ENCODE measurements at regions not wholly inside any gene's neighbourhood (a gene's known extent, or its start where the extent isn't known, plus 50 kb on each side); places are given as distances from the start of the nearest gene placed in this dataset.

DNA sequence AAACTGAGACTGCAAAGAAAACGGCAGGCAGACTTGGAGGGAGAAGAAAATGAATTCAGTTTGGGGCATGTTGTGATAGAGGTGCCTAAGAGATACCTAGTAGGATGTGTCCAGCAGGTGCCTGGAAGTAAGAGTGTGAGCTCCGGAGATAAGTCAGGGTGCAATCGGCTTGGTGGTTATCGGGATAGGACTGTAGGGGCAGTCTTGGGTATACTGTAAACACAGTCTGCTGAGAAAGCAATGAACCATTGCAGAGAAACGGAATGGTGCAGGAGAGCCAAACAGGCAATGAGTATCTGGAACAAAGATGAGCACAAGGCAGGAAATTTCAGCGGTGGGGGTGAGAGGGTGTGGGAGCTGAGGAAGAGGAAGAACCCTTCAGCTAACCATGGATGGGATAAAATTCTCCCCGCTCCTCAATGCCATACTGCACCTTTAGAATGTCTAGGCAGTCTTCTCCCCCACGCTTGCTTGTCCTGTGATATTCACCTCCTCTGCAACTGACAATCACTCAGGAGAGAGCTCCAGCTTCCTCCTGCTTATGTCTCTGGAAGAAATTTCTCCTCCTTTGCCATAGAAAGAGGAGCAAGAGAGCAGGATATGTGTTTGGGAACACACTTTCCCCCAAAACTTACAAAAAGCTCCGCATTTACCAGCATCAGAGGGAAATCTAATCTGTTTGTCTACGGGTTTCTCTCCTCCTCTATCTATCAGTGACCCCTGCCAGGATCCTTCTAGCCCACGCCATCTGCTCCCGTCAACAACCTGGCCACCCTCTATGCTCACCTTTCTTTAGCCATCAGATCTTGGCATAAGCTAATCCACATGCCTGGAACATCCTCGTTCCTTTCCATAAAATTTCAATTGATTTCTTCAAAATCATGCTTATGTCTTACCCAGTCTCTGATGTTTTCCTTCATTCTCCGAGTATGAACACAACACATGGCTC lies 381.7 kb upstream of the JARID2 start:
- no peak overlapping the region for H3K4me3 Mint-ChIP-seq
- no peak for DNase-seq
- H3K9me3 Mint-ChIP-seq: no peaks in the 10 kb centered on the region
- peak overlapping the region; percentile 55 to 86 (median 74) for H3K27ac Mint-ChIP-seq
- H3K4me1 Mint-ChIP-seq: peaks cover 71% of the 10 kb centered on the region in 2 donors
- peaks cover 0 to 6% (median 2%) of the 10 kb centered on the region in 3 donors for H3K27me3 Mint-ChIP-seq (ENCODE audit: low read depth in 3 of 3)
- H3K36me3 Mint-ChIP-seq: no peaks in the 10 kb centered on the region

DNA sequence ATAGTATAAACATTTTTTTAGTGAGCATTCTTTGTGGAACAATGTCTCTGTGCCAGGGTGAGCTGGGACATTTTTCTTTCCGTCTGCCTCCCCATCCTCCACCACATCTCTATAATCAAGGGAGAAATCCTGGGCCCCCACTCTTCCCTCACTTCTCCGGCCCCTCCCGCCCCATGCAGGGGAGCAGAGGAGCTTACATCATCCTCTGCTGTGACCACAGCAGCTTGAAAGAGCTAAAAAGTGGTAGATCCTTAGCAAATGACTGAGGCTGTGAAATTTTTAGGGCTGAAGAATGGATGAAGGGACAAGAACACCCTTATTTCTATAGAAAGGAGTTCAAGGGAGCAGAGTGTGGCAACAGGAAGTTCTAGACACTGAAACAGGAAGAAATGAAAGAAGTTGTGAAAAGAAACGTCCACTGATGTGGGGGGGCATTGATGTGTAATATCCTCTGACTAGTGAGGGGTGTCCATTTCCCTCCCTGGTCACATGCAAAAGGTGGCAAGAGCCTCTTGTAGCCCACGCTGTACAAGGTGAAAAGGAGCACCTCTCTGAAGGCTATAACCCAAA lies 380.3 kb upstream of the JARID2 start:
- peak; percentile 74 to 78 (median 76) for DNase-seq
- Mint-ChIP-seq H3K9me3 (no peaks in the 10 kb centered on the region), H3K36me3 (peaks cover 0 to 5% (median under 1%) of the 10 kb centered on the region in 3 donors), H3K27ac (peak overlapping the region; percentile 65 to 88 (median 78)), H3K27me3 (ENCODE audit: low read depth in 3 of 3) (peaks cover 0 to 6% (median 2%) of the 10 kb centered on the region in 3 donors), H3K4me3 (peak overlapping the region; percentile 18 to 72 (median 60)), H3K4me1 (peaks cover 57 to 59% of the 10 kb centered on the region in 2 donors)

- no peak overlapping the region for H3K4me3 Mint-ChIP-seq
- peaks cover 42 to 44% of the 10 kb centered on the region in 2 donors for H3K4me1 Mint-ChIP-seq
- H3K27ac Mint-ChIP-seq: peak overlapping the region in 1 of 6 donors; percentile 68
These were observed 378.1 kb upstream of the JARID2 start for GRCh38 chr6:14867802-14868201.

DNA sequence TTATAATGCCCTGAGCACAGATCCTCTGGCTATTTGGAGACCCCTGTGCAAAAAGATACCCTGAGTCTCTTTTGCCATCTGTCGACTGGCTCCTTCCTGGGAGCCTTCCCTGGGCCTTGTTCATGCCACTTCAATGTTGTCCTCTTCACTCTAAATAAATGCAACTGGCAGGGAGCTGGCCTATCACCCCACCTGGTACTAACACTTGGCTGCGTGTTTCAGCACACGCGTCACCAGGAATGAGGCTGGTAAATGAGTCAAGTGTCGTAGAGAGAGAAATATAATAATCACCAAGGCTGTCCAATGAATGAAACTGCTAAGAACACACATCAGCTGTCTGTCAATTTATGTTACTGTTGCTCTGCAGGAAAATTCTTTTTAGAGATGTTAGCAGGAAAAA lies 374.6 kb upstream of the JARID2 start:
- DNase-seq: no peak
- Mint-ChIP-seq H3K4me1 (peaks cover 23 to 25% of the 10 kb centered on the region in 2 donors), H3K9me3 (no peaks in the 10 kb centered on the region), H3K27ac (no peak overlapping the region), H3K4me3 (no peak overlapping the region), H3K36me3 (peaks cover 0 to 9% (median 2%) of the 10 kb centered on the region in 3 donors), H3K27me3 (ENCODE audit: low read depth in 3 of 3) (peaks cover 0 to 6% (median 0%) of the 10 kb centered on the region in 3 donors)

More at GRCh38 chr6:14867802-14868201, 378.1 kb upstream of the JARID2 start:
- H3K9me3 Mint-ChIP-seq: no peaks in the 10 kb centered on the region
- DNase-seq: no peak
- peaks cover 0 to 6% (median 2%) of the 10 kb centered on the region in 3 donors for H3K27me3 Mint-ChIP-seq (ENCODE audit: low read depth in 3 of 3)
- H3K36me3 Mint-ChIP-seq: peaks cover 0 to 9% (median 2%) of the 10 kb centered on the region in 3 donors

GRCh38 chr6:14873101-14873500 lies 372.8 kb upstream of the JARID2 start:
- H3K36me3 Mint-ChIP-seq: peaks cover 0 to 9% (median 2%) of the 10 kb centered on the region in 3 donors
- peaks cover 28 to 30% of the 10 kb centered on the region in 2 donors for H3K4me1 Mint-ChIP-seq
- H3K4me3 Mint-ChIP-seq: no peak overlapping the region
- peaks cover 0 to 1% (median 0%) of the 10 kb centered on the region in 3 donors for H3K27me3 Mint-ChIP-seq (ENCODE audit: low read depth in 3 of 3)
- no peak overlapping the region for H3K27ac Mint-ChIP-seq
- no peak for DNase-seq
- no peaks in the 10 kb centered on the region for H3K9me3 Mint-ChIP-seq

GRCh38 chr6:14873781-14874441 lies 372.0 kb upstream of the JARID2 start:
- H3K4me1 Mint-ChIP-seq: peaks cover 29 to 30% of the 10 kb centered on the region in 2 donors
- no peaks in the 10 kb centered on the region for H3K9me3 Mint-ChIP-seq
- H3K36me3 Mint-ChIP-seq: peaks cover 0 to 9% (median 2%) of the 10 kb centered on the region in 3 donors
- H3K27ac Mint-ChIP-seq: no peak overlapping the region
- DNase-seq: no peak
- H3K4me3 Mint-ChIP-seq: no peak overlapping the region
- no peaks in the 10 kb centered on the region for H3K27me3 Mint-ChIP-seq (ENCODE audit: low read depth in 3 of 3)

- Mint-ChIP-seq H3K9me3 (no peaks in the 10 kb centered on the region), H3K4me1 (peaks cover 25 to 29% of the 10 kb centered on the region in 2 donors), H3K27ac (peak overlapping the region in 2 of 6 donors; percentile 27 to 48), H3K4me3 (no peak overlapping the region), H3K36me3 (peaks cover 0 to 5% (median 2%) of the 10 kb centered on the region in 3 donors), H3K27me3 (ENCODE audit: low read depth in 3 of 3) (no peaks in the 10 kb centered on the region)
- DNase-seq: no peak
These were observed 370.8 kb upstream of the JARID2 start for GRCh38 chr6:14874975-14875480.

- Mint-ChIP-seq H3K27me3 (ENCODE audit: low read depth in 3 of 3) (no peaks in the 10 kb centered on the region), H3K36me3 (peaks cover 0 to 4% (median 2%) of the 10 kb centered on the region in 3 donors), H3K9me3 (no peaks in the 10 kb centered on the region), H3K4me1 (peaks cover 25 to 29% of the 10 kb centered on the region in 2 donors), H3K4me3 (peak overlapping the region in 1 of 5 donors; percentile 6), H3K27ac (peak overlapping the region in 4 of 6 donors; percentile 2 to 27 (median 12))
- DNase-seq: no peak
These were observed 370.3 kb upstream of the JARID2 start for GRCh38 chr6:14875481-14876063.

GRCh38 chr6:14876778-14877613 lies 368.9 kb upstream of the JARID2 start:
- DNase-seq: peak; percentile 26 to 47 (median 28)

DNA sequence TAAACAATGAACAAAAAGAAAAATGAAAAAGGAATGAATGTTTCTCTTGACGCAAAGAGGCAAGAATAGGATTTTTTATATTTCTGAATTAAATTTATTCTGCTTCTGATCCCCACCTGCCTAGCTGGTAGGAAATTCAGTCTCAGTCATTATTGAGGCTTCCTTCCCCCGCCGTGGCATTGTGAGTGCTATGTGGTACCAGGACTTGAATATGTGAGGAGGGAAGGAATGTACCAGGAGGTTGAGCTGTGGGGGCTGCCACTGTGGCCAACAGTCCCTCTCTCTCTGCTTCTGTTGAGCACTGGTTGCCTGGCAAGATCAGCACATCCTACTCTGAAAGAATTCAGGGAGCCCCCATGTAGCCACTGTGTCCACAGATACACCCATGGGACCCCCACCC lies 368.1 kb upstream of the JARID2 start:
- no peaks in the 10 kb centered on the region for H3K36me3 Mint-ChIP-seq
- DNase-seq: no peak
- H3K27me3 Mint-ChIP-seq (ENCODE audit: low read depth in 3 of 3): no peaks in the 10 kb centered on the region
- peaks cover 25 to 29% of the 10 kb centered on the region in 2 donors for H3K4me1 Mint-ChIP-seq
- H3K9me3 Mint-ChIP-seq: no peaks in the 10 kb centered on the region
- peak overlapping the region in 3 of 6 donors; percentile 32 to 89 (median 76) for H3K27ac Mint-ChIP-seq
- H3K4me3 Mint-ChIP-seq: peak overlapping the region in 2 of 5 donors; percentile 75 to 86

More at GRCh38 chr6:14876778-14877613, 368.9 kb upstream of the JARID2 start:
- Mint-ChIP-seq H3K4me1 (peaks cover 25 to 29% of the 10 kb centered on the region in 2 donors), H3K9me3 (no peaks in the 10 kb centered on the region), H3K4me3 (peak overlapping the region; percentile 52 to 86 (median 74)), H3K36me3 (no peaks in the 10 kb centered on the region), H3K27me3 (ENCODE audit: low read depth in 3 of 3) (no peaks in the 10 kb centered on the region), H3K27ac (peak overlapping the region; percentile 27 to 89 (median 74))

DNA sequence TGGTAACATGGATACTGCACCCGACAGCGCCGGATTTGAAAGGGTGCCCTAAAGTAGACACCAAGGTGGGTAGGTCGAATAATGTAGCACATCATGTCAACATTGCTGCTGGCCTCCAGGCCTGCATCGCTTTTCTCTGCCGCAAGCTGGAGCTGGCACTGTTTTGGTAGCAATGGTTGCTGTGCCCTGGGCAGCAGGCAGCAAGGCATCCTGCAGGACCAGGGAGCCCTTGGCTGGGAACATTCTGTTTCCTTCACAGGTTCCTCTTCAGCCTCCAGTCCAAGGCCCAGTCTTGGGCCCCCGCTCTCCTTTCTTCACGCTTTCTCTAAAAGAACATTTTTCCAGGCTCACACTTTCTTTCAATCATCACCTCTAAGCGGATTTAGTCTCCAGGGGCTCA lies 365.8 kb upstream of the JARID2 start:
- no peak overlapping the region for H3K27ac Mint-ChIP-seq
- no peaks in the 10 kb centered on the region for H3K9me3 Mint-ChIP-seq
- peaks cover 25 to 29% of the 10 kb centered on the region in 2 donors for H3K4me1 Mint-ChIP-seq
- DNase-seq: no peak
- no peak overlapping the region for H3K4me3 Mint-ChIP-seq
- H3K27me3 Mint-ChIP-seq (ENCODE audit: low read depth in 3 of 3): no peaks in the 10 kb centered on the region
- H3K36me3 Mint-ChIP-seq: no peaks in the 10 kb centered on the region

- Mint-ChIP-seq H3K4me1 (peaks cover 24 to 25% of the 10 kb centered on the region in 2 donors), H3K4me3 (no peak overlapping the region), H3K9me3 (no peaks in the 10 kb centered on the region), H3K36me3 (no peaks in the 10 kb centered on the region), H3K27ac (peak overlapping the region in 2 of 6 donors; percentile 16 to 46), H3K27me3 (ENCODE audit: low read depth in 3 of 3) (no peaks in the 10 kb centered on the region)
- DNase-seq: no peak
These were observed 365.2 kb upstream of the JARID2 start for GRCh38 chr6:14880677-14881076.

Data from immature natural killer cell (primary cell).